ENCODE measurements at regions not wholly inside any gene's neighbourhood (a gene's known extent, or its start where the extent isn't known, plus 50 kb on each side); places are given as distances from the start of the nearest gene placed in this dataset.

- no peak overlapping the region for H3K4me2 ChIP-seq (ENCODE audit: low read depth, low read length)
- TF ChIP-seq CTCF (IDR thresholded peaks at IDR 0.05; ENCODE audit: low read length) (no peak), EZH2 (optimal IDR thresholded peaks at IDR 0.05; ENCODE audit: low read depth, low read length) (no peak), EZH2phosphoT487 (IDR thresholded peaks at IDR 0.05; ENCODE audit: low read length) (no peak)
- no peak overlapping the region for H3K27ac ChIP-seq (ENCODE audit: low read length)
- H3K27me3 ChIP-seq (replicated peaks; ENCODE audit: insufficient read depth, low read length), result no peaks in the 10 kb centered on the region
- no peaks in the 10 kb centered on the region for H3K79me2 ChIP-seq (ENCODE audit: low read length)
- DNase-seq, result no peak
- H3F3A ChIP-seq (ENCODE audit: insufficient read depth, low read length), result no peaks in the 10 kb centered on the region
- H3K9me3 ChIP-seq (replicated peaks; ENCODE audit: insufficient read depth, low read length), result no peaks in the 10 kb centered on the region
- no peak overlapping the region for H3K4me3 ChIP-seq (ENCODE audit: low read length)
- H3K4me1 ChIP-seq (ENCODE audit: low read length), result no peaks in the 10 kb centered on the region
- no peaks in the 10 kb centered on the region for H3K36me3 ChIP-seq (replicated peaks; ENCODE audit: insufficient read depth, low read length)
- H4K20me1 ChIP-seq (ENCODE audit: insufficient read depth, low read length), result no peaks in the 10 kb centered on the region
- H3K9ac ChIP-seq (ENCODE audit: low read length), result no peak overlapping the region
- H2AFZ ChIP-seq (ENCODE audit: low read length), result no peak overlapping the region
- no peaks in the 10 kb centered on the region for H3K9me2 ChIP-seq (replicated peaks; ENCODE audit: insufficient read depth, low read length)
These were observed 189.2 kb downstream of the PLPP4 start for GRCh38 chr10:120646159-120646732.

DNA sequence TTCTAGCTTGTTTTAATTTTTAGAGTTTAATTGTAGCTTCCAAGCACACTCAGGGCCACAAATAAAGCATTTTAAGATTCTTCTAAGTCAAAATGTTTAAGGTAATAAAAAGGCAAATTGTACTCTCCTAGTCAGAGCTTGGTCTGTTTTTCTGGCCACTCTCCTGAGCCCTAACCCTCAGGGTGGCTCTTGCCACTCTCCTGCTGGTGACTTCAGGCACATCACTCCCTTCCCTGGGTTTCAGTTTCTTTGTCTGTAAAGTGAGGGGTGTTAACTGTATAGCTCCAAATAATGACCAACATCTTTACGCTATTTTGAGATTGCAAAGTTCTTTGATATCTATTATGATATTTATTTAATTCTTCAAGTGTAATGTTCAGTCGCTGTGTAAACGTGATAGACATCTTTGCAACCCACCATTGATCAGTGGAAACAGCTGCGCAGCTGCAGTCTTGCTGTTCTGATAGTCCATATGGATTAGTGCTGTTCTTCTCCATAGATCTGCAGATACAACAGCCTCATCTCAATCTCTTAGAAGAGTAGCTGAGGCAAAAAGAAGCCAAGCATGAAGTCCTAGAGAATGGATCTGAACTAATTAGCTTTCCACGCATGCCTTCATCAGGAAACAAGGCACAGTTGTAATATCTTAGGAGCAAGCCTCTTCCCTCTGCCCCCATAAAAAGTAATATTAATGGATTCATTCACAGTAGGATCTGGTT lies 189.9 kb downstream of the PLPP4 start:
- Histone ChIP-seq H3K4me2 (ENCODE audit: low read depth, low read length) (no peak overlapping the region), H3K27me3 (replicated peaks; ENCODE audit: insufficient read depth, low read length) (no peaks in the 10 kb centered on the region), H3K9ac (ENCODE audit: low read length) (no peak overlapping the region), H3F3A (ENCODE audit: insufficient read depth, low read length) (no peaks in the 10 kb centered on the region), H3K79me2 (ENCODE audit: low read length) (no peaks in the 10 kb centered on the region), H3K9me3 (replicated peaks; ENCODE audit: insufficient read depth, low read length) (no peaks in the 10 kb centered on the region), H3K4me1 (ENCODE audit: low read length) (no peaks in the 10 kb centered on the region), H2AFZ (ENCODE audit: low read length) (no peak overlapping the region), H3K9me2 (replicated peaks; ENCODE audit: insufficient read depth, low read length) (no peaks in the 10 kb centered on the region), H3K27ac (ENCODE audit: low read length) (no peak overlapping the region), H4K20me1 (ENCODE audit: insufficient read depth, low read length) (no peaks in the 10 kb centered on the region), H3K4me3 (ENCODE audit: low read length) (no peak overlapping the region), H3K36me3 (replicated peaks; ENCODE audit: insufficient read depth, low read length) (no peaks in the 10 kb centered on the region)
- DNase-seq, result no peak
- TF ChIP-seq EZH2 (optimal IDR thresholded peaks at IDR 0.05; ENCODE audit: low read depth, low read length), result no peak
- TF ChIP-seq EZH2phosphoT487 (IDR thresholded peaks at IDR 0.05; ENCODE audit: low read length), result no peak
- no peak for TF ChIP-seq CTCF (IDR thresholded peaks at IDR 0.05; ENCODE audit: low read length)

DNA sequence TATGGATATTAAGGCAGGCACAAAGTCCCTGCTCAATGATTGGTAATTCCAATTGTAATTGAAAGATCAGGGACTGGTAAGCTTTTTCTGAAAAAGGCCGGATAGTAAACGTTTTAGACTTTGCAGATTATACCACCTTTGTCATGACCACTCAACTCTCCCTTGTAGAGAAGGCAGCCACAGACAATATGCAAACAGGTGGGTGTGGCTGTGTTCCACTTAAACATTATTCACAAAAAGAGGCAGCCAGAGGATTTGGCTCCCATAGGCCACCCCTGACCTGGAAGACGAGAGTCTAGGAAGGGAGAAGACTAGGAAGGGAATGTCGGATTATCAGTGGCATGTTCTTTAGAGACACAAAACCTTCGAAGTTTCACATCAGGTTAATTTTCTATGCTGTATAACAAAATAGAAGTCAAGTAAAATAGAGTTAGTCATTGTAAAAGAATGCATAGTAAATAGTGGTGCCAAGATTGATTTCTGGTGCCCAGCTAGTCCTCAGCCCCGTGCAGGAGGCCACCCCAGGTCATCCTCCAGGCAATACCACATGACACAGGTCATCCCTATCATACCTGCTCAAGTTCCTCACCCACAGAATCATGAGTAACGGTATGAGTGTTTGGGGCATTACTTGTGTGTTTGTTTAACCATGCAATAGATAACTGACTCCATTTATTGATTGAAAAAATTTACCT lies 193.8 kb downstream of the PLPP4 start:
- Histone ChIP-seq H2AFZ (ENCODE audit: low read length) (no peak overlapping the region), H3K9ac (ENCODE audit: low read length) (no peak overlapping the region), H3K4me2 (ENCODE audit: low read depth, low read length) (no peak overlapping the region), H3F3A (ENCODE audit: insufficient read depth, low read length) (no peaks in the 10 kb centered on the region), H3K27me3 (replicated peaks; ENCODE audit: insufficient read depth, low read length) (no peaks in the 10 kb centered on the region), H3K36me3 (replicated peaks; ENCODE audit: insufficient read depth, low read length) (no peaks in the 10 kb centered on the region), H3K4me1 (ENCODE audit: low read length) (no peaks in the 10 kb centered on the region), H3K27ac (ENCODE audit: low read length) (no peak overlapping the region), H3K9me3 (replicated peaks; ENCODE audit: insufficient read depth, low read length) (no peaks in the 10 kb centered on the region), H3K4me3 (ENCODE audit: low read length) (no peak overlapping the region), H4K20me1 (ENCODE audit: insufficient read depth, low read length) (no peaks in the 10 kb centered on the region), H3K79me2 (ENCODE audit: low read length) (no peaks in the 10 kb centered on the region), H3K9me2 (replicated peaks; ENCODE audit: insufficient read depth, low read length) (no peaks in the 10 kb centered on the region)
- no peak for TF ChIP-seq EZH2 (optimal IDR thresholded peaks at IDR 0.05; ENCODE audit: low read depth, low read length)
- TF ChIP-seq EZH2phosphoT487 (IDR thresholded peaks at IDR 0.05; ENCODE audit: low read length), result no peak
- no peak for TF ChIP-seq CTCF (IDR thresholded peaks at IDR 0.05; ENCODE audit: low read length)
- no peak for DNase-seq
